Left ventricle myocardium inferior (tissue), 1 donor: ENCODE measurements at regions not wholly inside any gene's neighbourhood (a gene's known extent, or its start where the extent isn't known, plus 50 kb on each side); places are given as distances from the start of the nearest gene placed in this dataset.

ENCODE experiments used
- DNase-seq: peaks from one replicate; pipeline ENCODE4 v3.0.0-alpha.2; 2020
- H3K27ac ChIP-seq: fragments of 200-600 bp; replicated peaks from 2 replicates; pipeline ENCODE4 v1.8.0; 2021
- H3K27me3 ChIP-seq: fragments of 200-600 bp; 2 replicates; pipeline ENCODE4 v1.8.0; 2021; ENCODE audit warnings: low read depth
- H3K36me3 ChIP-seq: fragments of 200-600 bp; 2 replicates; pipeline ENCODE4 v1.8.0; 2021
- H3K4me1 ChIP-seq: fragments of 200-600 bp; 2 replicates; pipeline ENCODE4 v1.8.0; 2021
- H3K4me3 ChIP-seq: fragments of 200-600 bp; 2 replicates; pipeline ENCODE4 v1.8.0; 2021; ENCODE audit warnings: mild to moderate bottlenecking, moderate library complexity
- H3K9me3 ChIP-seq: fragments of 200-600 bp; replicated peaks from 2 replicates; pipeline ENCODE4 v1.8.0; 2021
- intact Hi-C: fragments of 100-400 bp; cut with micrococcal nuclease; formaldehyde crosslinking; loops from one replicate; pipeline ENCODE4 v1.11.0; 2022
- TF ChIP-seq, protein P1 (sequence below): fragments of 200-600 bp; IDR thresholded peaks from 2 replicates; pipeline ENCODE4 v1.8.0; 2021; ENCODE audit warnings: antibody characterized with exemption, mild to moderate bottlenecking, borderline replicate concordance
- donor health status: DM: no; HTN: yes; CAD: no; lungs with severe emphysema.

DNA sequence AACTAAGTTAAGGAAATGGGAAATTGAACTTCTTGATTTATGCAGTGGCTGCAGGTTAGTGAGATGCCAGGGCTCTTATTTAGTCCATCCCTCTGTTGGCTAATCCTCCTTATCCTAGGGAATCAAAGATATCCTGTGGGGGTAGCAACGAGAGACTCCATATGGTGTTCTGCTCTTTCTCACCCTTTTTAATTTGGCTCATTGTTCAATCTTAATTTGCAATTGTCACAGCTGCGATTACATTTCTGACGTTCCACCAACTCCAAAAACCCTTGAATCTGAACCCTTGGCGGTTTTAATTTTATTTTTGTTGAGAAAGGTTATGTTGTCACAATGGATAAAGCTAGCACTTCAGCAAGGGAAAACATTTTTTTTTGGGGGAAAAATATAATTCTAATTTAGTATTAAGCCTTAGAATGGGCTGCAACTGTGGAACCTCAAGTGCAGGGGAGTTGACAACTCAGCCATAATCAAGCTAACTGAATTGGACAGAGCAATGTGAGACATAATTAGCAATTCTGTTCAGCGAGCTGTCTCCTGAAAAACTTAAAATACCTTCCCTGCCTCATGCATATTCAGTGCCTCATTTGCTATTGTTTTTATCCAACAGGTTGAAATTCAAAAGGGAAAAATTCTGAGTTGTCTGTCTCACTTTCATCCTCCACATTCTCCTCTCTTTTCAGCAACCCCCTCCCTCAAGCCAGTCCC lies 91.3 kb downstream of the MAT2B start:
- TF ChIP-seq, protein P1, sequence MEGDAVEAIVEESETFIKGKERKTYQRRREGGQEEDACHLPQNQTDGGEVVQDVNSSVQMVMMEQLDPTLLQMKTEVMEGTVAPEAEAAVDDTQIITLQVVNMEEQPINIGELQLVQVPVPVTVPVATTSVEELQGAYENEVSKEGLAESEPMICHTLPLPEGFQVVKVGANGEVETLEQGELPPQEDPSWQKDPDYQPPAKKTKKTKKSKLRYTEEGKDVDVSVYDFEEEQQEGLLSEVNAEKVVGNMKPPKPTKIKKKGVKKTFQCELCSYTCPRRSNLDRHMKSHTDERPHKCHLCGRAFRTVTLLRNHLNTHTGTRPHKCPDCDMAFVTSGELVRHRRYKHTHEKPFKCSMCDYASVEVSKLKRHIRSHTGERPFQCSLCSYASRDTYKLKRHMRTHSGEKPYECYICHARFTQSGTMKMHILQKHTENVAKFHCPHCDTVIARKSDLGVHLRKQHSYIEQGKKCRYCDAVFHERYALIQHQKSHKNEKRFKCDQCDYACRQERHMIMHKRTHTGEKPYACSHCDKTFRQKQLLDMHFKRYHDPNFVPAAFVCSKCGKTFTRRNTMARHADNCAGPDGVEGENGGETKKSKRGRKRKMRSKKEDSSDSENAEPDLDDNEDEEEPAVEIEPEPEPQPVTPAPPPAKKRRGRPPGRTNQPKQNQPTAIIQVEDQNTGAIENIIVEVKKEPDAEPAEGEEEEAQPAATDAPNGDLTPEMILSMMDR = no peak
- H3K4me3 ChIP-seq = no peak overlapping the region
- DNase-seq = no peak
- no peaks in the 10 kb centered on the region for H3K4me1 ChIP-seq
- H3K9me3 ChIP-seq = peaks cover 6% of the 10 kb centered on the region
- H3K27ac ChIP-seq = no peak overlapping the region
- H3K27me3 ChIP-seq = peaks cover 23% of the 10 kb centered on the region
- intact Hi-C loops = no loop called here
- no peaks in the 10 kb centered on the region for H3K36me3 ChIP-seq

DNA sequence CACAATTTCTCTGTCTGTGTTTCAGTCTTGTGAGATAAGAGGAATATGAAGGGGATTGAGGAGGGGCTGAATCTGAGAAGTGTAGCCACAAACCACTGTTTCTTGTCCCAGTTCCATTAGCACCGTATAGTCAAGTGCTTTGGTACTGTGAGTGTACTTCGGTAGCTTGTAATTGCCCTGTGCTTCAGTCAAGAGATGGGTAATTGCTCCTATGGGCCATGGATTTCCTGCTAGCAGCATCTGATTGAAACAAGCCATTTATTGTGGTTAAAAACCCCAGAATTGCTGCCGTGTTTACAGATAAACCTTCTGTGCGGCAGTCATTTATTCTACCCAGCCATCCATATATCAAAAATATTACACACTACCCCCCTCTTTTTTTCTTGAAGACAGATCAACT lies 98.6 kb downstream of the MAT2B start:
- Histone ChIP-seq H3K9me3 (no peaks in the 10 kb centered on the region), H3K36me3 (no peaks in the 10 kb centered on the region), H3K4me3 (no peak overlapping the region), H3K4me1 (no peaks in the 10 kb centered on the region), H3K27ac (no peak overlapping the region), H3K27me3 (no peaks in the 10 kb centered on the region)
- TF ChIP-seq, protein P1 = no peak
- intact Hi-C loops = no loop called here
- DNase-seq = no peak

DNA sequence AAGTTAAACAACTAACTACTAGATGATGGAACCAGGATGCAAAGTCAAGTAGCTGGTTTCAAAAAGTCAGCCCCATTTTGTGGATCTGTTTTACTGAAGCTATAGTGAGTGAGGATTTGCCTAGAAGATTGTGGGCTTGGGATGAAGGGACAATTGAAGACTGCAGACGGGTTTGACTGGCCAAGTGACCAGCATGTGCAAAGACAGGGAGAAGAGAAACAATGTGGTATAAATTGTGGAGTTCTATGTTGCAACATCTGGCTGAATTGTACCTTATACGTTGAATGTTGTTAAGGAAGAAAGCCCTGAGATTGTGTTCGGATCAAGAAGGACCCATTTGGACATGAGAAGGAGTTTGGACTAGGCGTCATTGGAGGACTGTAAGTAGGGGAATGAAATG lies 101.8 kb downstream of the MAT2B start:
- Histone ChIP-seq H3K27ac (no peak overlapping the region), H3K4me3 (no peak overlapping the region), H3K36me3 (no peaks in the 10 kb centered on the region), H3K9me3 (no peaks in the 10 kb centered on the region), H3K4me1 (no peaks in the 10 kb centered on the region), H3K27me3 (peaks cover 9% of the 10 kb centered on the region)
- TF ChIP-seq, protein P1 = no peak
- no peak for DNase-seq
- intact Hi-C loops = no loop called here

DNA sequence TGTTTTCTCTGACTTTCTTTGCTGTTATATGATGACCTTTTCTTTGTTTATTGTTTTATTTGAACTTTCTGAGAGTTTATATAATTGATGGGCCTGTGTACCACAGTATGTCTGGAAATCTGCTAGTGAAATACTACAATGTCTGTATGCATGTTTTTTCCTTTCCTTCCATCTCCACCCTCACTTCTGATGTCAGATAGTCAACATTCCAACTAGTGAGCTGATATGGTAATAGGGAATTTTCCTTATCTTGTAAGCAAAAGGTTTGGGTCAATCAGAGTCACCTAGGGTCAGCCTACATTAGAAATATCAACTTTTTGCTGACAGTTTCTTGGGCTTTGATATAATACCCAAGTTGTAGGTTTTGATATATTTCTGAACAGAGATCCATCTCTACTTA lies 103.2 kb downstream of the MAT2B start:
- Histone ChIP-seq H3K4me3 (no peak overlapping the region), H3K27ac (no peak overlapping the region), H3K27me3 (peaks cover 9% of the 10 kb centered on the region), H3K9me3 (no peaks in the 10 kb centered on the region), H3K4me1 (no peaks in the 10 kb centered on the region), H3K36me3 (no peaks in the 10 kb centered on the region)
- DNase-seq = no peak
- TF ChIP-seq, protein P1 = no peak
- intact Hi-C loops = no loop called here

DNA sequence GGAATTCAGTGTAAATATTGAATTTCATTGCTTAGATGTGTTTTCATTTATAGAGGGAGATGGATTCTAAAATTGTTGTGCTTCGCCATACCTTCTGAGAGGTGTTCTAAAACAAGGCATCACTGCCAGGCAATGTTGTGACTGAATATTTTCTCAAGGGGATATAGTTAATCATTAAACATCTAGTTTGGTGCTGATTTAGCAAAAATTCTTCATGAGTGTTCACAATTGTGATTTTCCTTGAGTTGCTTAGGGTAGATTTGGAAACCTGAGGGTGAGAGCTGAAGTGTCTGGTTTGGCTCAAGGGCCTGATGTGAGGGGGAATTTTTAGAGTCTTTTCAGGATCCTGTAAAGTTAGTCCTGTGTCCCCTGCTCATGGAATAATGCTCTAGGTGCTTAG lies 104.5 kb downstream of the MAT2B start:
- Histone ChIP-seq H3K36me3 (no peaks in the 10 kb centered on the region), H3K4me3 (no peak overlapping the region), H3K4me1 (no peaks in the 10 kb centered on the region), H3K9me3 (no peaks in the 10 kb centered on the region), H3K27ac (no peak overlapping the region), H3K27me3 (peaks cover 9% of the 10 kb centered on the region)
- no peak for DNase-seq
- TF ChIP-seq, protein P1 = no peak
- intact Hi-C loops = no loop called here
